Esophagus muscularis mucosa (tissue), 4 donors: ENCODE measurements at regions not wholly inside any gene's neighbourhood (a gene's known extent, or its start where the extent isn't known, plus 50 kb on each side); places are given as distances from the start of the nearest gene placed in this dataset.
A peak's percentile ranks its signal among the peaks of the same experiment; 100 is the strongest.

ENCODE experiments used
- DNase-seq: peaks from one replicate; pipeline ENCODE4 v3.0.0-alpha.2; 2017; ENCODE audit errors: extremely low spot score
- H3K27ac ChIP-seq, 4 donors: fragments of 200-600 bp; sonication (generic); replicated peaks in 1 of 4; 1 replicate in 3 of 4; 2 replicates in 1 of 4; pipeline ENCODE4 v1.5.1; 2016 to 2019; ENCODE audit warnings: mild to moderate bottlenecking in 1 of 4
- H3K27me3 ChIP-seq, 4 donors: fragments of 200-600 bp; sonication (generic); one replicate each; pipeline versions ENCODE4 v1.5.1 to v1.6.0; 2016 to 2019
- H3K36me3 ChIP-seq, 4 donors: fragments of 200-600 bp; sonication (generic); one replicate each; pipeline ENCODE4 v1.5.1; 2016 to 2019
- H3K4me1 ChIP-seq, 4 donors: fragments of 200-600 bp; sonication (generic); one replicate each; pipeline ENCODE4 v1.5.1; 2016 to 2019
- H3K4me3 ChIP-seq, 4 donors: fragments of 200-600 bp; sonication (generic); 1 replicate in 2 of 4; 2 replicates in 2 of 4; pipeline ENCODE4 v1.5.1; 2016 to 2019; ENCODE audit warnings: mild to moderate bottlenecking in 4 of 4, moderate library complexity in 1 of 4
- H3K9me3 ChIP-seq, 4 donors: fragments of 200-600 bp; sonication (generic); 1 replicate in 3 of 4; 2 replicates in 1 of 4; pipeline ENCODE4 v1.5.1; 2016 to 2019
- CTCF ChIP-seq, 3 experiments: fragments of 200-600 bp in 2 of 3; fragments of 450-650 bp in 1 of 3; sonication (generic) in 2 of 3; IDR thresholded peaks; one replicate each; pipeline ENCODE4 v1.5.1; 2017 to 2019; ENCODE audit warnings: antibody characterized with exemption in 3 of 3, mild to moderate bottlenecking in 2 of 3, moderate library complexity in 1 of 3
- EP300 ChIP-seq: sonication (generic); formaldehyde crosslinking; IDR thresholded peaks from one replicate; pipeline ENCODE4 v1.6.1; 2017; ENCODE audit warnings: antibody characterized with exemption
- POLR2A ChIP-seq: fragments of 450-650 bp; IDR thresholded peaks from one replicate; pipeline ENCODE4 v1.6.1; 2017; ENCODE audit warnings: antibody characterized with exemption, moderate library complexity, mild to moderate bottlenecking, low read depth
- POLR2AphosphoS5 ChIP-seq, 2 donors: sonication (generic); formaldehyde crosslinking; IDR thresholded peaks; one replicate each; pipeline ENCODE4 v1.6.1; 2017; ENCODE audit warnings: antibody characterized with exemption in 2 of 2
- WGBS: methylation state at CpG from one replicate; pipeline ENCODE4 v1.1.5; 2018; 5-methylcytosine and 5-hydroxymethylcytosine counted together
- intact Hi-C: fragments of 100-400 bp; cut with DNase I; formaldehyde crosslinking; loops from one replicate; pipeline ENCODE4 v1.15.1; 2023

- H3K4me1 ChIP-seq, result peaks cover 0 to 23% (median 14%) of the 10 kb centered on the region in 4 donors
- H3K27ac ChIP-seq, result peak overlapping the region in 3 of 4 donors; percentile 35 to 55 (median 37)
- no peaks in the 10 kb centered on the region for H3K9me3 ChIP-seq
- intact Hi-C loops, result no loop called here
- H3K4me3 ChIP-seq, result no peak overlapping the region
- TF ChIP-seq POLR2A (no peak), EP300 (no peak), CTCF (IDR thresholded peaks at IDR 0.05) (no peak), POLR2AphosphoS5 (IDR thresholded peaks at IDR 0.05) (no peak)
- peaks cover 0 to 78% (median 52%) of the 10 kb centered on the region in 4 donors for H3K36me3 ChIP-seq
- no peaks in the 10 kb centered on the region for H3K27me3 ChIP-seq
- no peak for DNase-seq
- 95% methylated on average over 5 of the region's 5 CpGs for WGBS
Observed at GRCh38 chr11:10631761-10632160, 61.8 kb downstream of the IRAG1 start.

GRCh38 chr11:10629411-10630002 is 61.0 kb upstream of the LYVE1 start:
- WGBS, result 91% methylated on average over 10 of the region's 13 CpGs
- no peak for TF ChIP-seq EP300
- TF ChIP-seq POLR2A, result no peak
- TF ChIP-seq POLR2AphosphoS5 (IDR thresholded peaks at IDR 0.05), result no peak
- TF ChIP-seq CTCF (IDR thresholded peaks at IDR 0.05), result no peak
- DNase-seq, result no peak
- H3K4me1 ChIP-seq, result peaks cover 6 to 37% (median 36%) of the 10 kb centered on the region in 4 donors
- no peaks in the 10 kb centered on the region for H3K9me3 ChIP-seq
- H3K27me3 ChIP-seq, result no peaks in the 10 kb centered on the region
- H3K36me3 ChIP-seq, result peaks cover 0 to 69% (median 49%) of the 10 kb centered on the region in 4 donors
- intact Hi-C loops, result loop anchor here (10.0 kb wide), 1 partner anchor 65 kb away; the partner anchor contains the start of gene IRAG1
- H3K27ac ChIP-seq, result peak overlapping the region; percentile 80 to 89 (median 86)
- no peak overlapping the region for H3K4me3 ChIP-seq

GRCh38 chr11:10628508-10629236 is 60.2 kb upstream of the LYVE1 start:
- H3K4me1 ChIP-seq, result peaks cover 14 to 45% (median 45%) of the 10 kb centered on the region in 4 donors
- peaks cover 0 to 68% (median 50%) of the 10 kb centered on the region in 4 donors for H3K36me3 ChIP-seq
- intact Hi-C loops, result loop anchor here (10.0 kb wide), 1 partner anchor 66 kb away; the partner anchor contains the start of gene IRAG1
- peak overlapping the region; percentile 80 to 89 (median 86) for H3K27ac ChIP-seq
- no peak overlapping the region for H3K4me3 ChIP-seq
- H3K9me3 ChIP-seq, result no peaks in the 10 kb centered on the region
- no peak for DNase-seq
- WGBS, result 93% methylated on average over 3 of the region's 10 CpGs
- H3K27me3 ChIP-seq, result no peaks in the 10 kb centered on the region
- TF ChIP-seq CTCF (IDR thresholded peaks at IDR 0.05) (no peak), POLR2A (no peak), EP300 (no peak), POLR2AphosphoS5 (IDR thresholded peaks at IDR 0.05) (no peak)

GRCh38 chr11:10627816-10628215 is 59.4 kb upstream of the LYVE1 start:
- no peak overlapping the region for H3K4me3 ChIP-seq
- no peak for DNase-seq
- no peaks in the 10 kb centered on the region for H3K27me3 ChIP-seq
- peaks cover 0 to 70% (median 56%) of the 10 kb centered on the region in 4 donors for H3K36me3 ChIP-seq
- 87% methylated on average over 3 of the region's 5 CpGs for WGBS
- H3K4me1 ChIP-seq, result peaks cover 16 to 54% (median 53%) of the 10 kb centered on the region in 4 donors
- H3K9me3 ChIP-seq, result no peaks in the 10 kb centered on the region
- intact Hi-C loops, result loop anchor here (10.0 kb wide), 1 partner anchor 67 kb away; the partner anchor contains the start of gene IRAG1
- TF ChIP-seq POLR2AphosphoS5 (IDR thresholded peaks at IDR 0.05) (no peak), CTCF (IDR thresholded peaks at IDR 0.05) (no peak), EP300 (no peak), POLR2A (no peak)
- H3K27ac ChIP-seq, result peak overlapping the region; percentile 80 to 89 (median 86)
